HL-60 (cell line): ENCODE measurements at regions not wholly inside any gene's neighbourhood (a gene's known extent, or its start where the extent isn't known, plus 50 kb on each side); places are given as distances from the start of the nearest gene placed in this dataset.

Experiments
- DNase-seq, 2 experiments: peaks; one replicate each; pipeline ENCODE4 v3.0.0-alpha.2; 2010 to 2020; ENCODE audit warnings: low read depth in 1 of 2, low spot score in 1 of 2
- H3K27ac ChIP-seq: fragments of 250-450 bp; sonication (Bioruptor Pico); replicated peaks from 2 replicates; pipeline ENCODE4 v1.5.1; 2020; ENCODE audit warnings: mild to moderate bottlenecking, moderate library complexity
- H3K27me3 ChIP-seq: fragments of 250-450 bp; sonication (Bioruptor Pico); 2 replicates; pipeline ENCODE4 v1.5.1; 2021; ENCODE audit warnings: mild to moderate bottlenecking, moderate library complexity; ENCODE audit not compliant: insufficient read depth, poor library complexity, severe bottlenecking
- H3K4me3 ChIP-seq: replicated peaks from 2 replicates; pipeline ENCODE4 v1.5.1; 2011; ENCODE audit warnings: mild to moderate bottlenecking, control low read depth, low read length; ENCODE audit not compliant: insufficient read depth
- CTCF ChIP-seq: IDR thresholded peaks from one replicate; pipeline ENCODE4 v1.5.1; 2011; ENCODE audit warnings: low read length, control low read depth, inconsistent platforms; ENCODE audit not compliant: insufficient read depth
- GABPA ChIP-seq: IDR thresholded peaks from 2 replicates; pipeline ENCODE4 v1.6.1; 2012; ENCODE audit warnings: low read depth
- POLR2AphosphoS5 ChIP-seq: IDR thresholded peaks from 2 replicates; pipeline ENCODE4 v1.6.1; 2012; ENCODE audit warnings: low read depth
- REST ChIP-seq: IDR thresholded peaks from 2 replicates; pipeline ENCODE4 v1.6.1; 2012; ENCODE audit warnings: low read depth; ENCODE audit not compliant: insufficient replicate concordance
- SPI1 ChIP-seq: IDR thresholded peaks from 2 replicates; pipeline ENCODE4 v1.6.1; 2012; ENCODE audit warnings: low read depth, mild to moderate bottlenecking, borderline replicate concordance

- no peak overlapping the region for H3K27ac ChIP-seq
- no peak for DNase-seq
- H3K4me3 ChIP-seq: no peak overlapping the region
- no peak for TF ChIP-seq CTCF
- TF ChIP-seq SPI1: no peak
- no peak for TF ChIP-seq REST
- TF ChIP-seq POLR2AphosphoS5: no peak
- no peak for TF ChIP-seq GABPA
- peaks cover 2% of the 10 kb centered on the region for H3K27me3 ChIP-seq
Observed at GRCh38 chr12:114898159-114898558, 214.2 kb upstream of the TBX3 start.

- no peak for DNase-seq
- H3K27me3 ChIP-seq: no peaks in the 10 kb centered on the region
- peak; percentile 69 for TF ChIP-seq SPI1
- no peak for TF ChIP-seq POLR2AphosphoS5
- TF ChIP-seq CTCF: no peak
- H3K27ac ChIP-seq: no peak overlapping the region
- H3K4me3 ChIP-seq: no peak overlapping the region
Observed at GRCh38 chr12:114895827-114896226, 211.9 kb upstream of the TBX3 start.

- Histone ChIP-seq H3K27me3 (no peaks in the 10 kb centered on the region), H3K27ac (no peak overlapping the region), H3K4me3 (no peak overlapping the region)
- no peak for TF ChIP-seq CTCF
- TF ChIP-seq GABPA: no peak
- DNase-seq: no peak
Observed at GRCh38 chr12:114895081-114895480, 211.1 kb upstream of the TBX3 start.

GRCh38 chr12:114894076-114894475 lies 210.1 kb upstream of the TBX3 start:
- DNase-seq: no peak
- TF ChIP-seq GABPA (no peak), POLR2AphosphoS5 (no peak), REST (no peak), SPI1 (no peak), CTCF (no peak)
- no peak overlapping the region for H3K4me3 ChIP-seq
- no peaks in the 10 kb centered on the region for H3K27me3 ChIP-seq
- H3K27ac ChIP-seq: no peak overlapping the region
